PC-3 (cell line): ENCODE measurements at regions not wholly inside any gene's neighbourhood (a gene's known extent, or its start where the extent isn't known, plus 50 kb on each side); places are given as distances from the start of the nearest gene placed in this dataset.
"Not testable (repeated sequence)": the region's sequence is repeated elsewhere in the genome, so short reads cannot be mapped to it uniquely, and the experiment has no call there.

Source experiments
- ATAC-seq: fragments of 200-7000 bp; cut with Tn5 transposase; 2 replicates; pipeline ENCODE4 v1.9.1; 2020; ENCODE audit warnings: mild to moderate bottlenecking, moderate library complexity
- BruUV-seq: library from RNA; stranded (reverse); fragments of 400-500 nt; replicated peaks from 2 replicates; lab custom pipeline; 2021; lab: Mats Ljungman, UMichigan
- CTCF ChIA-PET: fragments of 300-600 bp; sonication (Branson Sonifier 250); formaldehyde crosslinking; loops from one replicate; lab custom pipeline; 2022; ENCODE audit warnings: antibody characterized with exemption; lab: Charles Lee
- POLR2A ChIA-PET: fragments of 300-600 bp; sonication (Branson Sonifier 250); formaldehyde crosslinking; loops from one replicate; lab custom pipeline; 2022; ENCODE audit warnings: antibody characterized with exemption; ENCODE audit not compliant: unreplicated experiment; lab: Charles Lee
- DNase-seq: peaks from one replicate; pipeline ENCODE4 v3.0.0-alpha.2; 2015
- H2AFZ ChIP-seq: fragments of 300-600 bp; sonication (generic); 2 replicates; pipeline ENCODE4 v1.6.0; 2016; ENCODE audit warnings: antibody characterized with exemption, low read length
- H3F3A ChIP-seq: fragments of 300-600 bp; sonication (generic); one replicate; pipeline ENCODE4 v1.6.0; 2017; ENCODE audit warnings: antibody characterized with exemption, low read length, control low read depth, mild to moderate bottlenecking; ENCODE audit not compliant: unreplicated experiment
- H3K27ac ChIP-seq: fragments of 300-600 bp; sonication (generic); 2 replicates; pipeline ENCODE4 v1.5.1; 2016; ENCODE audit warnings: mild to moderate bottlenecking, low read length
- H3K27me3 ChIP-seq: fragments of 300-600 bp; sonication (generic); 2 replicates; pipeline ENCODE4 v1.6.1; 2016; ENCODE audit warnings: low read length, mixed read lengths
- H3K36me3 ChIP-seq: fragments of 300-600 bp; sonication (generic); 2 replicates; pipeline ENCODE4 v1.6.1; 2016; ENCODE audit warnings: low read depth, mixed run types, low read length, mixed read lengths
- H3K4me1 ChIP-seq: fragments of 300-600 bp; sonication (generic); 2 replicates; pipeline ENCODE4 v1.5.1; 2016; ENCODE audit warnings: low read length; ENCODE audit not compliant: insufficient read depth
- H3K4me2 ChIP-seq: fragments of 300-600 bp; sonication (generic); 2 replicates; pipeline ENCODE4 v1.6.0; 2016; ENCODE audit warnings: low read length
- H3K4me3 ChIP-seq: fragments of 300-600 bp; sonication (generic); 2 replicates; pipeline ENCODE4 v1.5.1; 2016; ENCODE audit warnings: mild to moderate bottlenecking, low read length, mixed read lengths
- H3K79me2 ChIP-seq: fragments of 300-600 bp; sonication (generic); 2 replicates; pipeline ENCODE4 v1.6.1; 2017; ENCODE audit warnings: low read length, mixed read lengths
- H3K9ac ChIP-seq: fragments of 300-600 bp; sonication (generic); 2 replicates; pipeline ENCODE4 v1.6.0; 2016; ENCODE audit warnings: mild to moderate bottlenecking, low read length
- H3K9me2 ChIP-seq: fragments of 300-600 bp; sonication (generic); replicated peaks from 2 replicates; pipeline ENCODE4 v1.6.1; 2016; ENCODE audit warnings: mixed run types, low read length, mixed read lengths
- H3K9me3 ChIP-seq: fragments of 300-600 bp; sonication (generic); 2 replicates; pipeline ENCODE4 v1.6.1; 2016; ENCODE audit warnings: low read length, mixed read lengths
- H4K20me1 ChIP-seq: fragments of 300-600 bp; sonication (generic); 2 replicates; pipeline ENCODE4 v1.6.1; 2016; ENCODE audit warnings: low read length, mixed read lengths
- CTCF ChIP-seq: fragments of 300-600 bp; sonication (generic); conservative IDR thresholded peaks from 2 replicates; pipeline ENCODE4 v1.5.1; 2017; ENCODE audit warnings: antibody characterized with exemption, low read depth, mild to moderate bottlenecking, low read length
- EZH2 ChIP-seq: fragments of 300-600 bp; sonication (generic); IDR thresholded peaks from one replicate; pipeline ENCODE4 v1.6.1; 2017; ENCODE audit warnings: antibody characterized with exemption, mild to moderate bottlenecking, low read length; ENCODE audit not compliant: unreplicated experiment
- EZH2phosphoT487 ChIP-seq: fragments of 300-600 bp; sonication (generic); IDR thresholded peaks from 2 replicates; pipeline ENCODE4 v1.6.1; 2018; ENCODE audit warnings: mild to moderate bottlenecking, antibody characterized with exemption, low read length, borderline replicate concordance
- intact Hi-C: fragments of 100-400 bp; cut with micrococcal nuclease; formaldehyde crosslinking; loops from 2 replicates; pipeline ENCODE4 v1.9.0; 2023

GRCh38 chr15:77870195-77871065, 207.1 kb downstream of the TBC1D2B start:
- BruUV-seq: no TSS peak
- Histone ChIP-seq H3K4me2 (no peak overlapping the region), H3K27ac (no peak overlapping the region), H3K9ac (no peak overlapping the region), H3K27me3 (no peaks in the 10 kb centered on the region), H3K36me3 (no peaks in the 10 kb centered on the region), H4K20me1 (no peaks in the 10 kb centered on the region), H3K79me2 (no peaks in the 10 kb centered on the region), H2AFZ (0 out of 2 replicates have a peak overlapping the region, but pooled peaks have one; percentile 38), H3K9me2 (no peaks in the 10 kb centered on the region), H3K4me1 (peaks cover 12% of the 10 kb centered on the region), H3K9me3 (no peaks in the 10 kb centered on the region), H3K4me3 (no peak overlapping the region), H3F3A (no peaks in the 10 kb centered on the region)
- intact Hi-C loops: no loop called here
- ChIA-PET CTCF (no interaction called here), POLR2A (no interaction called here)
- DNase-seq (peak; percentile 73), ATAC-seq (peak; percentile 59)
- TF ChIP-seq CTCF (peak; percentile 59), EZH2phosphoT487 (no peak), EZH2 (no peak)

- Histone ChIP-seq H3K36me3 (no peaks in the 10 kb centered on the region), H3K4me3 (no peak overlapping the region), H2AFZ (no peak overlapping the region), H3F3A (no peaks in the 10 kb centered on the region), H3K4me1 (peaks cover 12% of the 10 kb centered on the region), H3K27ac (no peak overlapping the region), H3K9me2 (no peaks in the 10 kb centered on the region), H3K27me3 (no peaks in the 10 kb centered on the region), H3K79me2 (no peaks in the 10 kb centered on the region), H3K9ac (no peak overlapping the region), H3K4me2 (no peak overlapping the region), H3K9me3 (no peaks in the 10 kb centered on the region), H4K20me1 (no peaks in the 10 kb centered on the region)
- intact Hi-C loops: no loop called here
- ChIA-PET POLR2A (no interaction called here), CTCF (no interaction called here)
- ATAC-seq: peak; percentile 64
- TF ChIP-seq EZH2phosphoT487 (no peak), CTCF (no peak), EZH2 (no peak)
- peak; percentile 46 for DNase-seq
- BruUV-seq: no TSS peak
These were observed 208.3 kb downstream of the TBC1D2B start for GRCh38 chr15:77869021-77869895.

GRCh38 chr15:77868048-77868629, 209.4 kb downstream of the TBC1D2B start:
- peaks cover 12% of the 10 kb centered on the region for H3K4me1 ChIP-seq
- H3K9ac ChIP-seq, H3K9me2 ChIP-seq, POLR2A ChIA-PET, CTCF ChIA-PET, H3F3A ChIP-seq, H3K9me3 ChIP-seq, DNase-seq, H2AFZ ChIP-seq, H3K4me2 ChIP-seq, H3K4me3 ChIP-seq, H3K27ac ChIP-seq, H3K79me2 ChIP-seq, H4K20me1 ChIP-seq, intact Hi-C loops, ATAC-seq, BruUV-seq, H3K36me3 ChIP-seq, H3K27me3 ChIP-seq: not testable (repeated sequence)
